GM18517 (cell line): ENCODE measurements at regions not wholly inside any gene's neighbourhood (a gene's known extent, or its start where the extent isn't known, plus 50 kb on each side); places are given as distances from the start of the nearest gene placed in this dataset.
"Not testable (repeated sequence)": the region's sequence is repeated elsewhere in the genome, so short reads cannot be mapped to it uniquely, and the experiment has no call there.

ENCODE experiments used
- ATAC-seq: cut with Tn5 transposase; IDR thresholded peaks from one replicate; pipeline ENCODE4 v1.9.1; 2021; ENCODE audit warnings: mild to moderate bottlenecking, moderate library complexity; ENCODE audit not compliant: unreplicated experiment

DNA sequence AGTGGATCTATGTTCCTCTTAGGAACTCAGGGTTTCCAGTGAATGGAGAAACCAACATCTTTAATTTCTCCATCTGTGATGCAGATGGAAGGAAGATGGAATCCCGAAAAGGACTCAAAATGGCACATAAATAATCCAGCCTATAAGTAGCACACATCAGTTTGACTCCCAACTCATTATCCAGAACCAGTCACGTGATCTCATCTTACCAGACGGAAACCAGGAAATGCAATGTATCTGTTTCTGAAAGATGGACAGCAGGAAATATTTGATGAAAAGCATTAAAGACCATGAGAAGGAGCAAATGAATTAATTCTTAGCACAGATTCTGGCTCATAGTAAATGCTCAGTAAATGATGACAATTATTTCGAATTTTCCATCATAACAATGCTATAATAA, 443.1 kb upstream of the FMR1 start:
- ATAC-seq = no peak

DNA sequence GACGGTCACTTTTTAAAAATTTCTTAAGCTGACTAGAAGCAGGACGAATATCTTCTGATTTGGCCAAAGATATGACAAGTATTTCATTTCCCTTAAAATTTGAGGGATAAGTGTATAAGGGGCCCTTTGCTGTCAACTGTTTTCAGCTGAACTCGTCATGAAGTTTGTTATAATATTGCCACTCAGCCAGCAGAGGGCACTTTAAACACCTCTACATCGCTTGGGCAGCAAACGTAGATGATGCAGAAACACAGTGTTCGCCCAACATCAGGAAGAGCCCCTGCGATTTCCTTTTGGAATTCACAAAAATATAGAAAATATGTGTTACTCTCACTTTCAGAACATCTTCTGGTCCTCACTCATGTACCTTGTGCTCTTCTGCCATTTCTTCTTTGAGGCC, 435.7 kb upstream of the FMR1 start:
- ATAC-seq = no peak

DNA sequence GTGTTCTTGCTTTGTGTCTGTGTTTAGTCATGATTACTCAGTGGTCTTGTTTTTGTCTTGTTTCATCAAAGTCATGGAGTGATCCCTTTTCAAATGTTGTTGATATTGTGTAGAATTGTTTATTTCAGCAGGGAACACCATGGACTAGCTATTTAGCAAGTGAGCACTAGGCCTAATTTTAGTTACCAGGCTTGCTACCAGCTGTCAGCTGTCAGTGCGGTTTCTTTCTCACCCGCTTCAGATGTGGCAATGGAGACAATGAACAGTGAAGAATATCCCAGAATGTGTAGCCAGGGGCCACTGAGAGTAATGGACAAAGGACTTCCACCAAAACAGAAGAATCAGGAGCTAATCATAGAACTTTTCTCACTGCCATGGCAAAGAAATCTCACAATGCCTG, 432.8 kb upstream of the FMR1 start:
- no peak for ATAC-seq

DNA sequence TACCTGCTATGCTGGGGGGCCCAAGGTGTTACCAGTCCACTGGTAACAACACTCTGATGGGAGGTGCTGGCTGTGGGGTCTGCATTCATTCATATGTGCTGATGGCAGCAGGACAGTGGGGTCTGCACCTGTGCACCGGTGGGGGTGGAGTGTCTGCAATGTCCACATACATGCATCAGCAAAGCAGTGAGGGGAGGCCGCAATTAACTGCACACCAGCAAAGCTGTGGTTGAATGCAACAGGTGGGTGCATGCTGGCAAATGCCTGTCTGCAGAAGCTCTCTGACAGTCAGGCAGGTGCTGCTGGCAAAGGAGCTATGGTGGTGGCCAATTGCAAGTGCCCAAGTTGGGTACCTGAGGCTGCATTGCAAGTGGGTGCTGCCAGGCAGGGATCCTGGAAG, 426.5 kb upstream of the FMR1 start:
- no peak for ATAC-seq

DNA sequence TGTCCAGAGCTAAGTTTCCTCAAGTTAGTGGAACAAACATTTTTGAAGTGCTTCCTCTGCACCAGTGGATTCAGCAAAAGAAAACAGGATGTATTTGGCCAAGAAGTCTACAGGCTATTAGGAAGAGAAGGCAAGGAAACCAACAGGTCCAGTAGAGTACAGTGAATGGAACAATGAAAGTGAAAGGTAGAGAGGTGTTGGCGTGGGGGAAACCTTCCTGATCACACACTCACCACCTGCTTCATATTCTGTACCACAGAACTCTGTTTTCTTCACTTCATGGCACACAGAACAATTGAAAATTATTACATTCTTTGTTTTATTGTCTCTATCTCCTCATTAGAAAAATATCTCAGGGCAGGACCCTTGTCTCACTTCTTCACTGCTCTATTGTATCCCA, 417.4 kb upstream of the FMR1 start:
- no peak for ATAC-seq

DNA sequence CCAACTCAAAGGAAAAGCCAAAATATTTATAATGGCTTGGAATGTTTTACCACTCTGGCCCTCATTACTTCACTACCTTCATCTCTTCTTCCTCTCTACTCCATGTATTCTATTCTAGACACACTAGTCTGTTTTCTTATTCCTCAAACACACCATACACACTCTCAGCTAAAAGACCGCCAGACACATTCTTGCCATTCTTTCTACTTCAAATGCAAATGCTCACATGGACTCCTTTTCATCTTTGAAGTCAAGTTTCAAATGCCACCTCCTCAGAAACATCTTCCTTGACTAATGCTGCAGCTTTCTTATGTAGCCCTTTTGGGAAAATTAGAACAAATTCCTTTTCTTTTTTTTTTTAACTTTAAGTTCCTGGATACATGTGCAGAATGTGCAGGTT, 412.9 kb upstream of the FMR1 start:
- no peak for ATAC-seq

DNA sequence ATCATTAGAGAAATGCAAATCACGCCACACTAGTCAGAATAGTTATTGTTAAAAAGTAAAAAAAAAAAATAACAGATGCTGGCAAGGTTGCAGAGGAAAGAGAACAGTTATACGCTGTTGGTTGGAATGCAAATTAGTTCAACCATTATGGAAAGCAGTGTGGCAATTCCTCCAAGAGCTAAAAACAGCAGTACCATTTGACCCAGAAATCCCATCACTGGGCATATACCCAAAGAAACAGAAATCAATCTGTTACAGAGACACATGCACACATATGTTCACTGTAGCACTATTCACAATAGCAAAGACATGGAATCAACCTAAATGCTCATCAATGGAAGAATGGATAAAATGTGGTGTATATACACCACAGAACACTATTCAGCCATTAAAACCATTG, 388.7 kb upstream of the FMR1 start:
- no peak for ATAC-seq

DNA sequence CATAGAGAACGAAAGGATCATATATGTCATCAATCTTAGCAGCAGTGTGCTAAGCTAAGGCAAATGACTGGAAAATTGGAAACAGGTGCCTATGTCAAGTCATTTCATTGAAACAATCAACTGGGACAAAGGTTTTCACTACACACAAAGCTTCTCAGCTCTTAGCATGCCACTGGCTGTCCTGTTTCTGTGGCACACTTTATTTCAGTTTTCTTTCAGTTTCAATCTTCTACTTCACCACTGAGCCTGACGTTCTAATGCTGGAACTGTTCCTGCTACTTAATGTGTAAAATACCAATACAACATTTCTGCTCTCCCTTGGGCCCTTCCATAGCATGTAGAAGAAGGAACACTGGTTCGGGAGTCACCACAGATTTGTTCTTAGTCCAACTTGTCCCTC, 378.3 kb upstream of the FMR1 start:
- no peak for ATAC-seq

DNA sequence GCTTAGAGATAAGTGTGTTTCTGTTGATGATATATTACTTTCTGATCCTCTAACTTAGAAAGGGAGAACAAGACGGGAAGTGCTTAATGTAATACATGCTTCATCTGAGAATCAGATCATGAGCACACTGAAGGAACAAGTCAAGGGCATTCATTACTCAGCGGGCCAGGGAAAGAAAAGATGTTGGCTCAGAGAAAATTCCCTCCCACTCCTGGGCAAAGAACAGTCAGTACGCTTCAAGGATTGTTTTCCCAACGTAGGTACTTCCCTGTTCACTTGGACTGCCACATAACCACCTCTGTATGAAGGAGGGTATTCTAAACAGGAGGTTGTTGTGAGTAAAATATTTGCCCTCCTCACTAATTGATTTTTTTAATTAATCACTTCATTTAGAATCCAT, 374.5 kb upstream of the FMR1 start:
- ATAC-seq = no peak

DNA sequence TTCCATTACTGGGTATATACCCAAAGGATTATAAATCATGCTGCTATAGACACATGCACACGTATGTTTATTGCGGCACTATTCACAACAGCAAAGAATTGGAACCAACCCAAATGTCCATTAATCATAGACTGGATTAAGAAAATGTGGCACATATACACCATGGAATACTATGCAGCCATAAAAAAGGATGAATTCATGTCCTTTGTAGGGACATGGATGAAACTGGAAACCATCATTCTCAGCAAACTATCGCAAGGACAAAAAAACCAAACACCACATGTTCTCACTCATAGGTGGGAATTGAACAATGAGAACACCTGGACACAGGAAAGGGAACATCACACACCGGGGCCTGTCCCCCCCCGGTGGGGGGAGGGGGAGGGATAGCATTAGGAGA, 363.7 kb upstream of the FMR1 start:
- not testable (repeated sequence) for ATAC-seq

DNA sequence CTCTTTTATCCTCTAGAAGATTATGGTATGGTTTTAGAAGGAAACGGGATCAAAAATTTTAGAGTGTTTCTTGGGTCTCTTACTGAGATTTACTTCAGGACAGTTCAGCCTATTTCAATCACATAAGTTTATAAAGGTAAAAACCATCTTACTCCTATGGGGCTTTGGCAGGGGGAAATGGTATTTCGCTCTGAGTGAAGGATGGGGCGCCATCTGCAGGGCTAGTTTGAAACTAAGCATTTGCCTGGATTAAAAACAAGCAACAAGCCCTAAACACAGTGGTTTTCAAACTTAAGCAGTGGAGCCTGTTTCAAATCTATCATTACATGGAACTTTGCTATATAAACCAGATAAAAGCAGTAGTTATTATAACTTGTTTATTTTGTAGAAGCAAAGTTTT, 361.5 kb upstream of the FMR1 start:
- ATAC-seq = no peak

DNA sequence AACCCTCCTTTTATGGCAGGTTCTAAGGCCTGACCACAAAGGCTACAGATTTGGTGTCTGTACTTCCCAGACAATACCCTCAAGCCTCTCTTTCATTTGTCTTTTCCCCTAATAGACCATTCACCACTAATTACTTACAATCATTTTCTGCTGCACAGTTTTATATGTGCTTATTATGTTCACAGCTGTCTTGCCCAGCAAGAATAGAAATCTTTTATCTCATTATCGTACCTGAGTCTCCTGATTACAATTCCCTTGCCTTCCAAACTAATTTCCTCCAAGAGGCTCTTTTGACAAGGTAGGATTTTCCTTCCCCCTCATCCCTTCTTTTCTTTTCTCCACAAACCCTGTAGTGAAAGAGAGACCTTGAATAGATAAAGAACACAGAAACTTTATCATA, 352.5 kb upstream of the FMR1 start:
- ATAC-seq = no peak

DNA sequence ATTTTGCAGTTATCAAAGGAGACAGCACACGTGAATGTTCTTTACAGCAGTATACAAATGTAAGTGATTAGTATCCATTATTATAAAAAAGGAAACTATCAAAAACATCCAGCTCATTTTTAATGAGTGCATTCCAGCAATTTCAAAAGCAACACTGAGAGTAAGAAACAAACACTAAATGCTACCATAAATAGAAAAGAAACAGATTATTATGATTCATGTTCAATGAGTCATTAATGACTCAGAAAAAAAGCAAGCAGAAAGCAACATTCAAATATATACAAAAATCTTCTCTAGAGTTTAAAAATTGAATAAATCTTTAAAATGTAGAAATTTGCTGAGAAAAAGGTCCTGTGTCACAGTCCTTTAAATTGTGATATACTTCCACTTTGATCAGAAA, 346.5 kb upstream of the FMR1 start:
- ATAC-seq = no peak

DNA sequence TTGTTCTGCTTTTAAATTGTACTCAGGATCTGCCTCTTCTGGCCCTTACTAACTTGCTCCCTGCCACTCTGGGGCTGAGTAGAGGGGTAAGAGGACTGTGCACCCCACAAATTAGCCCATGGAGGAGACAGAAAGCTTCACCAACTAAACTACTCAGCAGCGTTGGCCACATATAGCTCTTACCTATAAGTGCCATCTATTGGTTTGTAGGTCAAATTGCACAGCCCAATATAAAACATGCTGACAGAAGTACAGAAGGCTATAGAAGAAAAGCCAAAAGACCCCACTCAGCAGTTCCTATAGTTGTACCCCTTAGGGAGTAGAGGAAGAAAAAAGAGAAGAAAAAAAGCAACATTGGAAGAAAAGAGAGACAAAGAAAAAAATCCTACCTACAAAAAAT, 341.2 kb upstream of the FMR1 start:
- no peak for ATAC-seq

DNA sequence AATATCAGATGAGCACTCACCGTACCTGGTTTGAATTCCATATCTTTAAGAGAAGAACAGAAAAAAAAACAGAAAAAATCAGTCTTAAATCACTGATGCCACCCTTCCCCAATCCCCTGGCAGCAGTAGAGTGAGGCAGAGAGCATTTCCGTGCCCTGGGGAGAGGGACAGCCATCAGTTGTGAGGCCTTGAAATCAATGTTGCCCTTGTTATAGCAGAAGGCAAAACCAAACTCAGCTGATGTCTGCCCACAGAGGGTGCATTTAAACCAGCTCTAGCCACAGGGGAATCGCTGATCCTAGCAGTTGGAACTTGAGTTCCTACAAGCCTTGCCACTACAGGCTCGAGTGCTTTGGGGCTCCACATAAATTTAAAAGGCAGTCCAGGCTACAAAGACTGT, 338.5 kb upstream of the FMR1 start:
- no peak for ATAC-seq

DNA sequence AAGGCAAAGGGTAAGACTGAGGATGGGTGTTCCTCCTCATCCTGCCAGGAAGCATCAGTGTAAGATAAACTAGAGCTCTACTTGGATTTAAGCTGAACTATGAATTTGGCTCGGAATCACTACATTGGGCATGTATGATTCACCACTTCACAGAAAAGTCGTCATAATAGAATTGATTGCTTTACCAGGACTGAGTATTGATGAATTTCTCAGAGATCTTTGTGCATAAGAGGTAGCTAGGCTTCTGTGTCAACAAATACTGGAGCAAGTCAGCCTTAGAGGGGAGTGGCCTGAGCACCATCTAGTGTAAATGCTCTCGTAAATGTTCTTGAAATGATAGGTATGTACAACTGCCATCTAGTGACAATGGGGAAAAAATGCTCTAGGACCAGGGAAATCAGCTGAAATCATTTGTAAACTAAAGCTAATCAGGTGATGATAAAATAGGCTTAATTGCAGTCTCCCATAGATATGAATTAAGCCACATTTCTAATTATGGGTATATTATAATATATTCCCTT, 309.5 kb upstream of the FMR1 start:
- no peak for ATAC-seq

DNA sequence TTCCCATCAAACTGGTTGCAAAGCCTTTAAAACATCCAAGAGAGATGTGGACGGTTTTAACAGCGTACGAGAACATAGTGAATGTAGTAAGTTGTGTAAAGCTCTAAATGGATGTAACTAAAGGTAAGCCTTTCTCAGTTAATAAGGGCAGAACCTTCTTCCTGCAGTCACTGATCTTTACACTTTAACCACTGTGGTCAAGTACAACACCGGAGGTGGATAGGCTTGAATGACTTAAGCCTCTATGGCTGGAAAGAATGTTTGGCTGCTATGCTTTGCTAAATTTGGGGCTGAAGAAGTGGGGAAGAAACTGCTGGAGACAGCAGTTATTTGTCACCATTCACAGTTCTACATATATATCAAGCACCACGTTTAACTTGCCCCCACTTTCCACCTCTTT, 285.1 kb upstream of the FMR1 start:
- no peak for ATAC-seq

DNA sequence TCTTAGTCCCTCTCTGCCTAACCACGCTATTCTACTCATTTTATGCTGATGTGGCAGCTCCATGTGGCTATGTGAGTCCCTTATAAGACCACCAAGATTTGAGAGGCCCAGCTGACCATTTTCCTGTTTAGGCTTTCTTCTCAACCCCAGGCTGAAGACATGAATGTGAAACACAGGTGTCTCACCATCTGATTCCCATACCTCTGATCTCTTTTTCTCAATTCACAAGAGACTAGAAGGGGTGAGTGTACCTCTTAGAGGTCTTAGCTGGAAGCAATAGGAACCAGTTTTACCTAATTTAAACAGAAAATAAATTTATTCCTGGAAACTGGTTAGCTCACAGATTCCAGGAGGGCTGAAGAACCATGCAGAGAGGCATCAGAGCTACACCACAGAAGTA, 276.5 kb upstream of the FMR1 start:
- ATAC-seq = no peak

DNA sequence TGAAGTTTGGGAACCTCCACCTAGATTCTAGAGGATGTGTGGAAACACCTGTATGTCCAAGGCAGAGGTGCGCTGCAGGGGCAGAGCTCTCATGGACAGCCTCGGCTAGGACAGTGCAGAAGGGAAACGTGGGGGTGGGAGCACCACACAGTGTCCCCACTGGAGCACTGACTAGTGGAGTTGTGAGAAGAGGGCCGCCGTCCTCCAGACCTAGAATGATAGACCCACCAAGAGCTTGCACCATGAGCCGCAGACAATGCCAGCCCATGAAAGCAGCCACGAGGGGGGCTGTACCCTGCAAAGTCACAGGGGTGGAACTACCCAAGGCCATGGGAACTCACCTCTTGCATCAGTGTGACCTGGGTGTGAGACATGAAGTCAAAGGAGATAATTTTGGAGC, 274.5 kb upstream of the FMR1 start:
- no peak for ATAC-seq

DNA sequence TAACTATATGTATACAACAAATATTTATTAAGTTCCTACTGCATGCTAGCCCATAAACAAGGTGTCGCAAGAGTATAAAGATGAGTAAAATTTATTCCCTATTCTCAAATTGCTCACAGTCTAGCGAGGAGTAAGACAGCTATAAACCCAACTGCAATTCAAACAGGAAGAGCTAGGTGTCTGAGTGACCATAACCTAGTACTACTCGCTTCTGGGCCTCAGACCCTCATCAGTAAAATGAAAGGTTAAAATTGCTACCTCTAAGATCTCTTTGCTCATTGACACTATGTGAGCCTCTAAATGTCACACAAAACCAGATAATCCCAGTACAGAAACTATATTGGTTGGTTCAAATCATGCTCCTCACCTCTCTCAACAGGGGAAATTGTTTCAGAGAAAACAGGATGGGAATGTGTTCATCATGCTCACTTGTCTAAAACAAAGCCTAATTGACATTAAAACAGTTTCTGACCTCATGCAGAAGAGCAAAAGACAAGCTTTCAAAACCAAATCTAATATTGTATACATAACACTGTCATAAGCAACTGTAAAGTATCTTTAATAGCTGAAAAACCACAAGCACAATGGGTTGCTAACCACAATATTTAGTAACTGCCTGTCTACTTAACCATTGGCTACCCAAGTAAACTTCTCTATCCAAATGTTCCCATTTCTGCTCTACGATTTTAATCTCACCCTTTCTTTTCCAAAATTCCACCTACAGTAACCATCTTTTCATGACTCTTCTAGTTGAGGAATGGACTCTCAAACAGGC, 264.6 kb upstream of the FMR1 start:
- ATAC-seq = no peak

DNA sequence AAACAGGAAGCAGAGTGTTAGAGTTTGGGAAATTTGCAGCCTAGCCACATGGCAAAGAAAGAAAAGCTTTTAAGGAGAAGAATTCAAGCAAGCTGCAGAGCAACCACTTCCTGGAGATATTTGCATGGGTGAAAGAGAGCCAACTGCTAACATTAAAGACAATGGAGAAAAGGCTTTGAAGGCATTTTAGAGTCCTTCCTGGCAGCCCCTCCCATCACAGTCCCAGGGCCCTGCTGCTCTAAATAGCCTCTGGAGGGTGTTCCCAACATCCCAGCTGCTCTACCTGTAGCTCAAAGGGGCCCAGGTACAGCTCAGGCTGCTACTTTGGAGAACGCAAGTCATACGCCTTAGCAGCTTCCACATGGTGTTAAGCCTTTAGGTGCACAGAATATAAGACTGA, 235.9 kb upstream of the FMR1 start:
- no peak for ATAC-seq

DNA sequence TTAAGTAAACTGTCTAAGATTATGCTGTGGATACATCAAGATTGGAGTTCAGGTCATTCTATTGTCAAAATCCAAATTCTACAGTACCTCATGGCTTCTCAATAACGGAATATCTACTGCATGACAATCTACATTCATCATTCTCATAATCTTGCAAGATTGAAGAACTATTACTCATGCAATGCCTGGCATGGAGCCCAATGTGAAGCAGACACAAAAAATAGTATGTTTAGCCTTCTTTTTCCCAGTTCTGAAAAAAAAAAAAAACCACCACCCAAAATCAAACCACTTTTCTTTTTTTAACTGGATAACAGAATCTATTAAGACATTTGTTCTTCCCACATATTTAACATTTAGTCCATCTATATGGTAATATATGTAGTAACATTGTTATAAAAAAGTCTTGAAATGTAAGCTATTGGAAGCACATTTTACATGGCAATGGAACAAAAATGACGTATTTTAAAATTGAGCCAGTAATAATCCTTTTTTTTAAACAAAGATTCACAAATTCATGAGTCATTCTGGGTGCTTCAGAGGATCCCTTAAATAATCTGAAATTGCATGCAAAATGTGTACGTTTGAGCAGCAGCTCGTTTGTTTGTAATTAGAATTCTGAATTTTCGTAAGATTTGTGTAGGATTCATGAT, 232.2 kb upstream of the FMR1 start:
- ATAC-seq = no peak

DNA sequence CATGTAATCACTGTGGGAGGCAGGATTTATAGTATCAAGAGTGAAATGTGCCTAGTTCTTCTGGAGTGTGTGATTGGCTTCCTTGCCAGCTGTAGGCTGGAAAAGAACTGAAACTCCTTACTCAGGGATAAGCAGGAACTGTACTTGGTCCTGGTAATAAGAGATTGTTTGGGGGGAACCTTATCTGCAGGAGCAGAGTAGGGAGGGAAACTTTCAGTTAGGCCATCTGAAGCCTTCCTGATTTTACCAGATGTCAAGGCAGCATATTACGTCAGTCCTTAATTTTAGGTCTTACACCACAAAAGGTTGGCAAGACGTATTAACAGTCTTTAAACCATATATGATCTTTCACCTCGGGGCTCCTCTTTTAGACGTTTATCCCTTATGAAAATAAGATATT, 231.5 kb upstream of the FMR1 start:
- no peak for ATAC-seq
